GM12873 (cell line): ENCODE measurements at regions not wholly inside any gene's neighbourhood (a gene's known extent, or its start where the extent isn't known, plus 50 kb on each side); places are given as distances from the start of the nearest gene placed in this dataset.

ENCODE experiments used
- TF ChIP-seq, protein P1 (sequence below): IDR thresholded peaks from 2 replicates; pipeline ENCODE4 v1.5.1; 2012; ENCODE audit warnings: low read depth, mild to moderate bottlenecking, moderate library complexity, low read length, control low read depth; ENCODE audit not compliant: insufficient read depth; ENCODE audit errors: missing control alignments

DNA sequence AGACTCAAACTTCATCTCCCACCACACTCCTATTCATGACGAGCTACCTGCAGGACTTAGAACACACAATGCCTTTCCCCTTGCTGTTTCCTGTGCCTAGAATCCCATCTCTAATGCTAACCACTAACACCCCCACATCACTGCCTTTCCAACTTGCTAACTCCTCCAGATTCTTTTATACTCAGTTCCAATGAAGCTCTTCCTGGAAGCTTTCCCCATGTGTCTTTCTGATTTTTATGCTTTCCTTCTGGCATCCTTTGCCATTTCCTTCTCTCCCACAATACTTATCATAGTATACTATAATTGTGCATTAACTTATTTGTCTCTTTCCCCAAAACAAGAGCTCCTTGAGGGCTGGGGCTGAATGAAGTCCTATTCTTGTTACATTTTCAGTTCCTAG is 115.3 kb upstream of the PLPPR1 start:
- TF ChIP-seq, protein P1, sequence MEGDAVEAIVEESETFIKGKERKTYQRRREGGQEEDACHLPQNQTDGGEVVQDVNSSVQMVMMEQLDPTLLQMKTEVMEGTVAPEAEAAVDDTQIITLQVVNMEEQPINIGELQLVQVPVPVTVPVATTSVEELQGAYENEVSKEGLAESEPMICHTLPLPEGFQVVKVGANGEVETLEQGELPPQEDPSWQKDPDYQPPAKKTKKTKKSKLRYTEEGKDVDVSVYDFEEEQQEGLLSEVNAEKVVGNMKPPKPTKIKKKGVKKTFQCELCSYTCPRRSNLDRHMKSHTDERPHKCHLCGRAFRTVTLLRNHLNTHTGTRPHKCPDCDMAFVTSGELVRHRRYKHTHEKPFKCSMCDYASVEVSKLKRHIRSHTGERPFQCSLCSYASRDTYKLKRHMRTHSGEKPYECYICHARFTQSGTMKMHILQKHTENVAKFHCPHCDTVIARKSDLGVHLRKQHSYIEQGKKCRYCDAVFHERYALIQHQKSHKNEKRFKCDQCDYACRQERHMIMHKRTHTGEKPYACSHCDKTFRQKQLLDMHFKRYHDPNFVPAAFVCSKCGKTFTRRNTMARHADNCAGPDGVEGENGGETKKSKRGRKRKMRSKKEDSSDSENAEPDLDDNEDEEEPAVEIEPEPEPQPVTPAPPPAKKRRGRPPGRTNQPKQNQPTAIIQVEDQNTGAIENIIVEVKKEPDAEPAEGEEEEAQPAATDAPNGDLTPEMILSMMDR: no peak

DNA sequence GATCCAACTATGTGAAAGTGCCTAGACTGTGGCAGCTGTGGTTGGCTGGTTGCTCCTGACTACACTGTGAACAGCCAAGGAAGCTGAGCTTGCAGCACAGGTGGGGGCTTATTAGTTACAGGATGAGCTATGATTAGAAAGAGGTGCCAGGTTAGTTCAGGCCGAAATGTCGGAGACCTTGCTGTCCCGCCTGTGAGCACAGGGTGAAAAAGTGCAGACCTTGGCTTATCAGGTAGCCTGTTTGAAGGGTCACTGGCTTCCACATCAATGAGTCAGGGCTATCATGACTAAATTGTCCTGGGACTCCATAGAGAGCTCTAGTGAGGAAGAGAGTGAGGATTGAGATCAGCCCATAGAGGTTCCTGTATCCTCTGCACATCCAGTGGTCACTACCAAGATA is 114.3 kb upstream of the PLPPR1 start:
- TF ChIP-seq, protein P1: no peak

DNA sequence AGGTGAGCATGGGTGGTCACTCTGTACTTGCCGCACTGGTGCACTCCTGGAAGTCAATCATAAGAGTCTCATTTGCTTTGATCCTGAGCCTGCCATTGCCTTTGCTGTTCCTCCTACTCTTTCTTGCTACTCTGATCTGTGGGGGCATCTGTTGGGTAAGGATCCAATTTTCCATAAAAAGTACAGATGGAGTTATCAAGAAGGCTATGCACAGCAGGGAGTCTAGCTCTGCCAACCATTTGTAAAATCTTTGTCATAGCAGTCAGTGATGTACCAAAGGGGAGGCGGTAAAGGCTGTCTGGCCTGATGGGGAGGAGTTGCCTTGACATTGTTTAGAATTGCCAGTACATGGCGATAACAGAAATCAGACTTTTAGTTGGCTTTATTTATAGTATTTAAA is 109.0 kb upstream of the PLPPR1 start:
- TF ChIP-seq, protein P1: no peak

DNA sequence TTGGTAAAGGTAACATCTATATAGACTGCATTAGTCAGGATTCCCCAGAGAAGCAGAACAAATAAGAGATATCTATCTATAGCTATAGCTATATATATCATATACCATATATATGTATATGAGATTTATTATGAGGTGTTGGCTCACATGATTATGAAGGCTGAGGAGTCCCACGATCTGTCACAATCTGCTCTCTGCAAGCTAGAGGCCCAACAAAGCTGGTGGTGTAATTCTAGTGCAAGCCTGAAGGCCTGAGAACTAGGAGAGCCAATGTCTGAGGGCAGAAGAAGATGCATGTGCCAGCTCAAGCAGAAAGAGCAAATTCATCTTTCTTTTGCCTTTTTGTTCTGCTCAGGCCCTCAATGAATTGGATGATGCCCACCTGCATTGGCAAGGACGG is 102.2 kb upstream of the PLPPR1 start:
- TF ChIP-seq, protein P1: no peak

DNA sequence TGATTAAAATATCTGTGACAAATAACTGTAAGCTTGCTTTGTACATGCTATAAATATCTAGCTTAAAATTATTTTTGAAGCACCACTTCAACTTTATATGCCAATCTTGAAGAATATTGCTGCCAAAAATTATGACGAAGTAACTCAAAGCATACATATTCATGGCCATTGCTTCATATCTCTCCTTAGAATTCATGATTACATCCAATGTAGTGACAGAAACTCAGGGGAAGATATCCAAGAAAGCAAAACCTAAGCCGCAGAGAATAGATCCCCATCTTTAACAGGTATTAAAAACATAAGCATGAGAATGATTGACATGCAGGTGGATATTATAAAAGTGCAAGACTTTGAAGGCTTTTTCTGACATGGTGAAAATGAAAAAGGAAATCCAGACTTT is 100.8 kb upstream of the PLPPR1 start:
- TF ChIP-seq, protein P1: no peak

DNA sequence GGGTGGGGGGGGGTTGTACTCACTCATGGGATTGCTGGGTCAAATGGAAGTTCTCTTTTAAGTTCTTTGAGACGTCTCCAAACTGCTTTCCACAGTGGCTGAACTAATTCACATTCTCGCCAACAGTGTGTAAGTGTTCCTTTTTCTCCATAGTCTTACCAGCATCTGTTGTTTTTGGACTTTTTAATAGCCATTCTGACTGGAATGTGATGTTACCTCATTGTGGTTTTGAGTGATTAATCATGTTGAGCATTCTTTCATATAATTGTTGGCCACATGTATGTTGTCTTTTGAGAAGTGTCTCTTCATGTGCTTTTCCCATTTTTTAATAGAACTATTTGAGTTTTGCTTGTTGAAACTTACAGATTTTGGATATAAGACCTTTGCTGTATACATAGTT is 94.9 kb upstream of the PLPPR1 start:
- TF ChIP-seq, protein P1: no peak

DNA sequence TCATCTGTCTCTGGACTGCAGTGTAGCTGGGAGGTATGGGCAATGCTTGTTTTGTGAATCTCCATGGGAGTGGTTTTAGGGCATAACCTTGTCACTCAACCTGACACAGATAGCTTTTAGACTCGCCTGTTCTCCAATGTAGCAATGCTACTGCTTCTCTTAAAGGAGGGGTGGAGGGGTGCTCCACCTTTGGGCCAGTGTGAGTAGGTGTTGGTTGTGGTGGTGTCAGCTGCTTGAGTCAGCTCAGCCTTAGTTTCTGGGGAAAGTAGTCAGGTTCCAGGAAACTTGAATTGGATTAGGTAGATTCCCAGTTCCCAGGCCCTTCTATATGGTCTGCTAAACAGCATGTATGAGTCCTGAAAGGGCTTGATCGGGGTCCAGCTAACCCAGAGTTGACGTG is 91.1 kb upstream of the PLPPR1 start:
- TF ChIP-seq, protein P1: no peak
